H54 (cell line): ENCODE measurements at regions not wholly inside any gene's neighbourhood (a gene's known extent, or its start where the extent isn't known, plus 50 kb on each side); places are given as distances from the start of the nearest gene placed in this dataset.

Source experiments
- DNase-seq: peaks from one replicate; pipeline ENCODE4 v3.0.0; 2011; ENCODE audit warnings: low spot score, mixed read lengths; ENCODE audit not compliant: insufficient read length
- FAIRE-seq: peaks from 3 replicates; lab custom pipeline; 2011; peaks lifted over from hg19 to GRCh38; lab: Jason Lieb, UNC
- POLR2A ChIP-seq: IDR thresholded peaks from 2 replicates; pipeline ENCODE4 v1.6.1; 2011; ENCODE audit warnings: low read depth, mild to moderate bottlenecking, low read length

- FAIRE-seq, result no peak
- no peak for TF ChIP-seq POLR2A
- DNase-seq, result no peak
Measured at GRCh38 chr7:45975847-45976484, 54.9 kb upstream of the IGFBP3 start.

- TF ChIP-seq POLR2A, result no peak
- no peak for FAIRE-seq
- DNase-seq, result no peak
Measured at GRCh38 chr7:45975367-45975766, 54.3 kb upstream of the IGFBP3 start.

- FAIRE-seq, result no peak
- DNase-seq, result no peak
Measured at GRCh38 chr7:45974540-45975360, 53.7 kb upstream of the IGFBP3 start.

GRCh38 chr7:45973725-45974532 is 52.9 kb upstream of the IGFBP3 start:
- DNase-seq, result no peak
- no peak for TF ChIP-seq POLR2A
- no peak for FAIRE-seq

More at GRCh38 chr7:45974540-45975360, 53.7 kb upstream of the IGFBP3 start:
- TF ChIP-seq POLR2A, result no peak

- FAIRE-seq, result no peak
- no peak for DNase-seq
- no peak for TF ChIP-seq POLR2A
Measured at GRCh38 chr7:45972629-45973312, 51.7 kb upstream of the IGFBP3 start.

DNA sequence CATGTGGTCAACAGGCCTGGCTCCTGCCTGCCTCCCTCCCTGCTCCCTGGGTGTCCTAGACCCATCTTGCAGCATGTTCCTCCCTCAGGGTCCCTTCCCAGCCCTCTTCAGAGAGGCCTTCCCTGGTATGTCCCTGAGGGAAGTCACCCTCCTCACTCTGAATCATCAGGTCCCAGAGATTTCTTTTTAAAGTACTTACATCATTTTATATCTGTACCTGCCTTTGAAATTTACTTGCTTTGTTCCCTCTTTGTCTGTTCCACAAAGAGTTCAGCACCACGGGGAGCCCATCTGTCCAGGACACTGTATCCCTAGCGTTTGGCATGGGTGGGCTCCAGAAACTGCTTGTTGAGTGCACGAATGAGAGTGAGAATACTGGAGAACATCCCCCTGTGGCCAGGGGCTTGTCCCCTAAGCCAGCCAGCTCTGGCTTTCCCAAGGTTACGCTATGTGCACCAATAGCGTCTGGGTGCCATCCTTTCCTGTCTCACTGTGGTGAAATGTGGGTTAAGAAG is 50.6 kb upstream of the IGFBP3 start:
- TF ChIP-seq POLR2A, result no peak
- DNase-seq (no peak), FAIRE-seq (no peak)

GRCh38 chr7:45971171-45971570 is 50.1 kb upstream of the IGFBP3 start:
- no peak for FAIRE-seq
- no peak for TF ChIP-seq POLR2A

More at GRCh38 chr7:45971171-45971570, 50.1 kb upstream of the IGFBP3 start:
- no peak for DNase-seq
